SKM-1 treated with dmso at 0.1 percent for 144 hours (cell line): ENCODE measurements at regions not wholly inside any gene's neighbourhood (a gene's known extent, or its start where the extent isn't known, plus 50 kb on each side); places are given as distances from the start of the nearest gene placed in this dataset.

ENCODE experiments used
- DNase-seq: peaks from one replicate; lab custom pipeline; 2025; ENCODE audit not compliant: unreplicated experiment; lab: John Stamatoyannopoulos, UW

- DNase-seq: no peak
These were observed 550.8 kb downstream of the TFAP2B start for GRCh38 chr6:51369485-51369884.

GRCh38 chr6:51382847-51383246 is 564.2 kb downstream of the TFAP2B start:
- DNase-seq: no peak

- no peak for DNase-seq
These were observed 566.1 kb downstream of the TFAP2B start for GRCh38 chr6:51384736-51385135.

GRCh38 chr6:51386347-51386836 is 567.7 kb downstream of the TFAP2B start:
- no peak for DNase-seq

GRCh38 chr6:51387907-51388306 is 569.2 kb downstream of the TFAP2B start:
- no peak for DNase-seq

- no peak for DNase-seq
These were observed 575.4 kb downstream of the TFAP2B start for GRCh38 chr6:51394061-51394460.

GRCh38 chr6:51396583-51396982 is 577.9 kb downstream of the TFAP2B start:
- no peak for DNase-seq

GRCh38 chr6:51398064-51398705 is 579.5 kb downstream of the TFAP2B start:
- no peak for DNase-seq

GRCh38 chr6:51398793-51399192 is 580.1 kb downstream of the TFAP2B start:
- no peak for DNase-seq

- no peak for DNase-seq
These were observed 591.8 kb downstream of the TFAP2B start for GRCh38 chr6:51410453-51410852.

GRCh38 chr6:51411496-51412125 is 592.9 kb downstream of the TFAP2B start:
- DNase-seq: no peak

- DNase-seq: no peak
These were observed 595.7 kb downstream of the TFAP2B start for GRCh38 chr6:51414361-51414760.

GRCh38 chr6:51415501-51415900 is 596.8 kb downstream of the TFAP2B start:
- no peak for DNase-seq

- no peak for DNase-seq
These were observed 610.5 kb downstream of the TFAP2B start for GRCh38 chr6:51429017-51429712.

- DNase-seq: no peak
These were observed 611.9 kb downstream of the TFAP2B start for GRCh38 chr6:51430589-51430988.

- no peak for DNase-seq
These were observed 613.8 kb downstream of the TFAP2B start for GRCh38 chr6:51432481-51432880.

GRCh38 chr6:51450248-51450957 is 631.7 kb downstream of the TFAP2B start:
- no peak for DNase-seq

GRCh38 chr6:51450958-51451357 is 632.3 kb downstream of the TFAP2B start:
- no peak for DNase-seq

GRCh38 chr6:51456282-51456681 is 631.1 kb downstream of the PKHD1 start:
- no peak for DNase-seq

- no peak for DNase-seq
These were observed 627.5 kb downstream of the PKHD1 start for GRCh38 chr6:51459958-51460357.

- DNase-seq: no peak
These were observed 624.5 kb downstream of the PKHD1 start for GRCh38 chr6:51462896-51463295.

GRCh38 chr6:51463321-51463720 is 624.1 kb downstream of the PKHD1 start:
- no peak for DNase-seq
